DMS53 (cell line): ENCODE measurements at regions not wholly inside any gene's neighbourhood (a gene's known extent, or its start where the extent isn't known, plus 50 kb on each side); places are given as distances from the start of the nearest gene placed in this dataset.
"Not testable (repeated sequence)": the region's sequence is repeated elsewhere in the genome, so short reads cannot be mapped to it uniquely, and the experiment has no call there.

Experiments used
- DNase-seq: peaks from one replicate; lab custom pipeline; 2025; lab: John Stamatoyannopoulos, UW

- DNase-seq, result peak; percentile 22
Observed at GRCh38 chr7:34332006-34332405, 326.0 kb upstream of the NPSR1 start.

DNA sequence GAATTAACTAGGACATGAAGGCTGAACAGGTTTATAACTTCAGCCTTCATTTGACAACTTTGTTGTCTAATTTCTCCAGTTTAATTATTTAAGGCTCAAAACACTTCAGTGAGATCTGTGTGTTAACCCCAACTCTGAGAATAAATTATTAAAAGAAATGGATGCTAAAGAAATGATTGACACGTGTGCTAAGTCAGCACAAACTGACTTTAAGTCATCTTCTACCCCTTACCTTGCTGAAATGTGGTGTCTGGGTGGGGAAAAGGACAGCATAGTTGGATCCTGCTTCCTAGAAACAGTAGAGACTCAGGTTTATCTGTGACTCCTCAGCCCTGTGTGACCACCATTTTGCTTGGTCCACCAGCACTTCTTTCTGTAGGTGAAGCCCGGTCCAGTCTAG lies 324.8 kb upstream of the NPSR1 start:
- no peak for DNase-seq

DNA sequence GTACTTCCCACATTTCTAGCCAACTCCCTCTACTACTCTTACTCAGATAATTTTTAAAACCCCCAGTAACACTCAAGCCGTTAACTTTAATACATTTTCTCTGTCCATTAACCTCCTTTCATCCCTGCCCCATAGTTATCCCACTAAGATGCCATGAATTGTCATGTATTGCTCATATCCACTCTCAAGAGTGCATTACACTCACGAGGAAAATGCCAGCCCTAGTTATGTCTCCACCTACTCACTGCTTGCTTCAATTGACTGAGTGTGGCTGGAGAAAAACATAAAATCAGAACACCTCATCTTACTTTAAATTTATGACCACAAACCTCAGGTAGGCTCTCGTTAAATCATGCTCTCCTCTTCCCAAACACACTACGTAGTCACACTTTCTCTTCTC lies 324.1 kb upstream of the NPSR1 start:
- no peak for DNase-seq

DNA sequence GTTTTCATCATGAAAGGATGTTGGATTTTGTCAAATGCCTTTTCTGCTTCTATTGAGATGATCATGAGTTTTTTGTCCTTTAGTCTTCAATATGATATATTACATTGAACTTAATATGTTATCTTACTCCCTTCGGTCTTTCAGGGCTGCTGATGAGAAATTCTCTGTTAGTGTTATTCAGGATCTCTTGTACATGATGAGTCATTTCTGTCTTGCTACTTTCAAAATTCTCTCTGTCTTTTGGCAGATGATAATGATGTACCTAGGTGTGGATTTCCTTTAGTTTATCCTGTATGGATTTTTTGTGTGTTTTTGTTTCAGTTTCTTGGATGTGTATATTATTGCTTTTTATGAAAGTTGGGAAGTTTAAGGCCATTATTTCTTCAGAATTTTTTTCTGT lies 320.9 kb upstream of the NPSR1 start:
- no peak for DNase-seq

- DNase-seq, result no peak
Observed at GRCh38 chr7:34338961-34339526, 319.0 kb upstream of the NPSR1 start.

DNA sequence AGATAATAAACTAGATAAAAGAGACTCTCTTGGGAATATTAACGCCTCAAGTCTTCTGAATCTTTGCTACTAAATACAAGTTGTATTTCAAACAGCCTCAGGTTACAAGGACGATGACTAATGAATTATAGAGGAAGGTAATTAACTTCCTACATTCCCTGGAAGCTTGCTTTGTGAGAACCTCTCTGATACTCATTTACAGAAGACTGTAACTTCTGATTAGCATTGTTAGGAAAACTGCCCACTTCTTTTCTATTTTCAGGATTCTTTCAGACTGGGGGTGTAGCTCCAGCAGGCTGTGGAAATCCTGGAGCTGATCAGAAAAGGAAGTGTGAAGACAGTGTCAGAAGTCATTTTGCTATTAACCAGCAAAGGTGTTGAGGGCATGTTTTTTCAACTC lies 316.7 kb upstream of the NPSR1 start:
- no peak for DNase-seq

DNA sequence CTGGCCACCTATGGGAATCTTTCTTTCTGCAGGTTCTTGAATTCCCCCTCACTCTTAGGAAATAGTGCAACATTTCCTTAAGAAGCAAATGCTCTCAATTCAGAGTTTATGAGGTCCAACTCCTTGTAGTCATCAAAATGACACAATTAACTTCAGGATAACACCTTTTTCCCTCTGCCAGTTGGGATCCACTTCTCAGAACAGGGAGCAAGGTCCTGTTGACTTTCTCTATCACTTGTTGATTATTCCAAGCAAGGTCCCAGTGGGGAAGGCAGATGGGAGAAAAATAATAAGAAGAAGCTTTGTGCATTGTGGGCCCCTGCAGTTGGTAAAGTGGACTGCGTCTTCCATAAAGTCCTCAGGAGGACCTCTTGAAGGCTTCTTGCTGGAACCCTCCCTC lies 315.6 kb upstream of the NPSR1 start:
- DNase-seq, result no peak

- DNase-seq, result no peak
Observed at GRCh38 chr7:34343667-34344066, 314.4 kb upstream of the NPSR1 start.

DNA sequence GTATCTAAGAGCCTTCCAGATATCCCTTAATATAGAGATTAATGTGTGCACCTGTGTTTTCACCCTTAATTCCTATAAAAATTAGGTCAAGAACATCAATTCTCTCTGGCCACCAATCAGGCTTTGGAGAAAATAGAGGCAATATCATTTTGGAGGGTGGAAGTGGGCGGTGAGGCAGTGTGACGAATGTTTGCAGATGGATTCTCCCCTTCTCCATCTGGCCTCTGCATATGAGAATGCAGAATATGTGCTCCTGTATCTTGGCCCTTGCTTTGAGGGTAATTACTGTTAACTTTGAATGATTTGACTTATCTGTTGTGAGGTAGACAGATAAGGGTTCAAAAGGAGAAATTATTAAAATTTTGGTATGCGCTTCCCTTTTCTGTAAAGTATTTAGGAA lies 304.0 kb upstream of the NPSR1 start:
- DNase-seq, result no peak

- DNase-seq, result no peak
Observed at GRCh38 chr7:34354899-34355298, 303.1 kb upstream of the NPSR1 start.

DNA sequence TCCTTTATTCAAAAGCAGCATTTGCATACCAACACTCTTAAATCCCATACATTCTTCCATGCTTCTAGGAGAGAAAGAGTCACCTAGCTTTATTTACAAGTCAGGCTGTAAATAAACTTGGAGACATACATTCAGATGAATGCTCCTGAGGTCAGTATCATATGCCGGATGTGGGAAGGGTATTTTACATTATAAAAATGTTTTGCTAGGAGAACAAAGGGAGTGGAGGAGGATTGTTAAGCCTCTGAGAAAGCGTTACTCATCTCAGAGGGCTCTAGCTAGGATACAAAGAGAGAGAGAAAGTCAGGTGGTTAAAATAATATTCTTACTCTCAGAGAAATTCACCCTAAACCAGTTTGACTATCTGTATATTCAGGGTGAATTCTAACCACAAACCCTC lies 300.9 kb upstream of the NPSR1 start:
- DNase-seq, result no peak

- DNase-seq, result no peak
Observed at GRCh38 chr7:34357946-34358345, 300.1 kb upstream of the NPSR1 start.

GRCh38 chr7:34358578-34358977 lies 299.4 kb upstream of the NPSR1 start:
- DNase-seq, result not testable (repeated sequence)

GRCh38 chr7:34361663-34362250 lies 296.3 kb upstream of the NPSR1 start:
- DNase-seq, result no peak

DNA sequence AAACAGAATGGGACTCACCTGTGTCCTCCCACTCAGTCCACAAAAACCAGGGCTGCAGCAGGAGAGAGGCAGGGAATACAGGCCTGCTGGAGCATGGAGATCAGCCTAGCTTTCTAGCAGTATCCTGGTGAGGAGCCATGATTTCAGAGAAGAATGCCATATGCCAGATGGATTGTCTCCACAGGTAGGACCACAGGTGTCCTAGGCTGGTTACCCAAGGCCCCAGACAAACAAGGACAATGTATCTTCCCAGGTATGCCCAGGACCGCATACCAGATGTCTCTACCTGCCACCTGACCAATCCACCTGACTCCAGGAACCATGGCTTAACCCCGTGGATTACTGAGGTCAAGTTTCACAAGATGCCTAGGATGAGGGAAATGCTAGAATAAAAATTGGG lies 295.4 kb upstream of the NPSR1 start:
- DNase-seq, result no peak

DNA sequence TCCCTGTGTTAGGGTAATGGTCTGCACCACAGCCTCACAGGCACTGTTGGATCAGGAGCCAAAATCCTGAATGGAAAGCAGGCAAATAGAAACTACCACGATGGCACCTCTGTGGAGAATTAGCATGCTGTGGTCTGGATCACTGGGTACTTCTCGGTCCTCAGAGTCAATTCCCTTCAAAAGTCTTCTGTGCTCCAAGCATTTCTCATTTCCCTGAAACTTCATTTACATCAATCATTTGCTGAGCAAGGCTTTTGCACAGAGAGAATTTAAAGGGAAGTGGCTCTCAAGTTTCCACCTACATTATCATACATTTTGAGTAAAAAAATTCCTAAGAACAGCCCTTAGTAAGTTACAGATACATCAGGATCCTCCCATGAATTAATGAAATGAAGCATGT lies 293.9 kb upstream of the NPSR1 start:
- DNase-seq, result no peak

GRCh38 chr7:34365011-34365410 lies 293.0 kb upstream of the NPSR1 start:
- no peak for DNase-seq

DNA sequence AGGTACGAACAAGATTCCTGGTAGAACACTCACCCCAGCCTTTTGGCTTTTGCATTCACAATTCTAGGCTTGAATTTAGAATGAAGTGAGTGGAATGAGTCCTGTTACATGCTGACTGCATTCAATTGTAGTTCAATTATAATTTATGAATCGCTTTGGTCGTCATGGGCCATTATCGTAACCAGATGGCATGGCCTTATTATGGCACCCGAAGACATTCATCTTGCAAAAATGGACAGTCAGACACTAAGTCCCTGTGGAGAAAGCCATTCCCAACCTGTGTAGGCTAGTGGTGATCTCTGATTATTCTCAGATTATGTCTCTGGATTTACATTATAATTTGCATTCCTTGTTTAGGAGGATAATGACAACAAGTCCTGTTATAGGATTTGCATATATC lies 292.4 kb upstream of the NPSR1 start:
- no peak for DNase-seq

- DNase-seq, result no peak
Observed at GRCh38 chr7:34371922-34372321, 286.1 kb upstream of the NPSR1 start.

GRCh38 chr7:34373940-34374339 lies 284.1 kb upstream of the NPSR1 start:
- no peak for DNase-seq

GRCh38 chr7:34382166-34382893 lies 275.7 kb upstream of the NPSR1 start:
- no peak for DNase-seq

DNA sequence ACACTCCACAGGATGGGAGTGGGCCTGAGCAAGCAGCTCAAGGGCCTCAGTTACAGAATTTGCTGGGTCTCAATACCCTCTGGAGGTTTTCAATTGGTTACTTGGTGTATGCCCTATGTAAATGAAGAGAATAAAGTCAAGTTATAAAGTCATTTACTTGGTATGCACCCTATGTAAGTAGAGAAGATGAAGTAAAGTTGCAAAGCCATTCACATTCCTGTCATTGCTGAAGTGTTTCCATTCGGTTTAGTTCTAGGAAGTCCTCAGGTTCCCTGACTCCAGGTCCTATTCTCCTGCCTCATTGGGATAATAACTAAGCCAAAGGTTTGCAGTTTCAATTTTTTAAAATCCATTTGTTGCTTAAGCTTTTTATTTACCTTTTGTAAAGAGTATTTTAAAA lies 272.6 kb upstream of the NPSR1 start:
- DNase-seq, result no peak

- DNase-seq, result no peak
Observed at GRCh38 chr7:34389332-34390078, 268.5 kb upstream of the NPSR1 start.
